ENCODE measurements at regions not wholly inside any gene's neighbourhood (a gene's known extent, or its start where the extent isn't known, plus 50 kb on each side); places are given as distances from the start of the nearest gene placed in this dataset.

- no peaks in the 10 kb centered on the region for H3K23me2 ChIP-seq (ENCODE audit: insufficient read length, low read depth, low read length, poor library complexity, severe bottlenecking)
- H2AK5ac ChIP-seq (ENCODE audit: insufficient read length, low read length) = no peak overlapping the region
- H3K56ac ChIP-seq (ENCODE audit: insufficient read length, low read depth, low read length) = no peak overlapping the region
- peaks cover 16 to 26% of the 10 kb centered on the region in 2 experiments for H3K4me1 Mint-ChIP-seq
- no peaks in the 10 kb centered on the region for H4K20me1 ChIP-seq (ENCODE audit: control insufficient read depth, insufficient read depth, insufficient read length)
- H2BK12ac ChIP-seq (ENCODE audit: insufficient read length, low read depth, low read length) = no peak overlapping the region
- no peaks in the 10 kb centered on the region; a peak in 1 of 5 replicates for H3K9me3 Mint-ChIP-seq
- H2BK5ac ChIP-seq (ENCODE audit: insufficient read length, low read length) = no peak overlapping the region
- no peaks in the 10 kb centered on the region for H3K9me3 ChIP-seq (ENCODE audit: control insufficient read depth, low read depth, low read length)
- H4K91ac ChIP-seq (ENCODE audit: insufficient read length, low read depth, low read length) = no peak overlapping the region
- no peak overlapping the region for H2BK120ac ChIP-seq (ENCODE audit: low read depth, low read length, poor library complexity, severe bottlenecking)
- no peaks in the 10 kb centered on the region for H3K36me3 Mint-ChIP-seq (ENCODE audit: insufficient read depth in 1 of 3, low read depth in 3 of 3)
- no peaks in the 10 kb centered on the region for H3K79me2 ChIP-seq (ENCODE audit: insufficient read depth, low read length)
- H3T11ph ChIP-seq (ENCODE audit: low read length) = no peak overlapping the region
- H3K27ac Mint-ChIP-seq = 0 out of 7 replicates have a peak overlapping the region, but pooled peaks of 1 of the 3 experiments have one; percentile 59
- no peak overlapping the region for H2BK15ac ChIP-seq (ENCODE audit: low read depth, low read length)
- H3K27me3 Mint-ChIP-seq (ENCODE audit: low read depth) = peaks cover 9% of the 10 kb centered on the region
- no peak overlapping the region for H3K14ac ChIP-seq (ENCODE audit: insufficient read depth, low read length)
- no peak overlapping the region for H3K9ac ChIP-seq (ENCODE audit: extremely low read depth, insufficient read length, low read length)
- H2AFZ ChIP-seq (ENCODE audit: low read length) = no peak overlapping the region
- WGBS (ENCODE audit: extremely low coverage, insufficient read length, low lambda C conversion rate) = no CpG with 5 or more reads among the region's 7 CpGs
- no peak for TF ChIP-seq CTCF (conservative IDR thresholded peaks at IDR 0.05)
- no peak for DNase-seq
- H3K79me1 ChIP-seq (ENCODE audit: insufficient read depth, low read depth, low read length, poor library complexity, severe bottlenecking) = no peaks in the 10 kb centered on the region
- no peak overlapping the region for H3K27ac ChIP-seq (ENCODE audit: insufficient read length, low read depth, low read length)
- H3K18ac ChIP-seq (ENCODE audit: insufficient read length, low read depth, low read length) = no peak overlapping the region
- H3K4me2 ChIP-seq (ENCODE audit: insufficient read depth, insufficient read length, low read length) = no peak overlapping the region
- no peak overlapping the region for H2BK20ac ChIP-seq (ENCODE audit: low read depth, low read length, poor library complexity, severe bottlenecking)
- H3K4me1 ChIP-seq (ENCODE audit: insufficient read depth, low read length) = no peaks in the 10 kb centered on the region; the same call in 1 of the 2 replicates
- no peak overlapping the region for H3K23ac ChIP-seq (ENCODE audit: insufficient read length, low read depth, low read length)
- H3K27me3 ChIP-seq (ENCODE audit: insufficient read depth, low read length) = no peaks in the 10 kb centered on the region
- no peak overlapping the region for H4K8ac ChIP-seq (replicated peaks; ENCODE audit: insufficient read length, low read depth, low read length)
- H3K4me3 Mint-ChIP-seq = no peak overlapping the region
- H3K4ac ChIP-seq (ENCODE audit: low read depth, low read length) = no peak overlapping the region
- no peak overlapping the region for H4K5ac ChIP-seq (ENCODE audit: insufficient read length, low read depth, low read length)
Observed at GRCh38 chr17:79338152-79338551, 263.5 kb downstream of the ENGASE start.

All from H9 (cell line).